T-helper 1 cell (primary cell): ENCODE measurements at regions not wholly inside any gene's neighbourhood (a gene's known extent, or its start where the extent isn't known, plus 50 kb on each side); places are given as distances from the start of the nearest gene placed in this dataset.
"Not testable (repeated sequence)": the region's sequence is repeated elsewhere in the genome, so short reads cannot be mapped to it uniquely, and the experiment has no call there.

Experiments
- DNase-seq, 5 donors: peaks; one replicate each; pipeline ENCODE4 v3.0.0-alpha.2; 2012 to 2020

GRCh38 chr18:23311351-23312121 is 141.6 kb upstream of the RIOK3 start:
- DNase-seq: no peak

DNA sequence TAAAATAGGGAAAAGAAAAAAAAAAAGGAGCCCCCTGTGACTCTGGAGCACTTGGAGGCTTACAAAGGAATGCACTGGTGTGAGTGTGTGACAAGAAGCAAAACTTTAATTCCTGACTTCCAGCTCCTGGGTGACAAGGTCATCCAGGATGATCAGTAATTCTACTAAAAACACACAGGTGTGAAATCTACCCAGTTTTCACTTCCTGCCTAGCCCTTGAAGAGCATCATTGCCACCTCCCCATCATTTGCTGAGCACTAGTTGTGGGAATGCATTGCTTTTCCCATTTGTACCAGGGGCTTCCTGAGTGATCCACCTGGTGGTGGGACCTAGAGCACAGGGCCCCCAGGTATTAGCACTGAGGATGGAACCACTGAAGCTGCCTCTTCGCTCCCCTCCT is 139.7 kb upstream of the RIOK3 start:
- DNase-seq: peak in 1 of 5 donors; percentile 13

DNA sequence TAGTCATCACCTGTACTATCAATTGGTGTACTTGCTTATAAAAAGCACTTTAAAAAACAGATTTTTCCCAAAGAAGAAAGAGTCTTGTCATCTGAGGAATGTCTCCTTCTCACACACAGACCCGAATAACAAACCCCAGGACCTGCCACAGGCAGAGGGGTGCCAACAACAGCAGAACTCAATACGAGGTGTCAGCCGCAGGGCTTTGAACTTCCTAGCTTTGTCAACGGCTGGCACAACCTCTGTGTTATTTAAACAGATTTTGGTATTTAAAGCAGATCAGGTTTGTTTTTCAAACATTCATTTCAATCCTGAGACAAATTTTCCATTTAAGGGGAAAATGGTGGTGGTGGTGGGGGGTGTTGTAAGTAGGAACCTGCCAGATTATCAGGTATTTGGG is 138.4 kb upstream of the RIOK3 start:
- no peak for DNase-seq

- no peak for DNase-seq
Measured at GRCh38 chr18:23316316-23316715, 136.8 kb upstream of the RIOK3 start.

GRCh38 chr18:23316988-23317387 is 136.1 kb upstream of the RIOK3 start:
- DNase-seq: no peak

DNA sequence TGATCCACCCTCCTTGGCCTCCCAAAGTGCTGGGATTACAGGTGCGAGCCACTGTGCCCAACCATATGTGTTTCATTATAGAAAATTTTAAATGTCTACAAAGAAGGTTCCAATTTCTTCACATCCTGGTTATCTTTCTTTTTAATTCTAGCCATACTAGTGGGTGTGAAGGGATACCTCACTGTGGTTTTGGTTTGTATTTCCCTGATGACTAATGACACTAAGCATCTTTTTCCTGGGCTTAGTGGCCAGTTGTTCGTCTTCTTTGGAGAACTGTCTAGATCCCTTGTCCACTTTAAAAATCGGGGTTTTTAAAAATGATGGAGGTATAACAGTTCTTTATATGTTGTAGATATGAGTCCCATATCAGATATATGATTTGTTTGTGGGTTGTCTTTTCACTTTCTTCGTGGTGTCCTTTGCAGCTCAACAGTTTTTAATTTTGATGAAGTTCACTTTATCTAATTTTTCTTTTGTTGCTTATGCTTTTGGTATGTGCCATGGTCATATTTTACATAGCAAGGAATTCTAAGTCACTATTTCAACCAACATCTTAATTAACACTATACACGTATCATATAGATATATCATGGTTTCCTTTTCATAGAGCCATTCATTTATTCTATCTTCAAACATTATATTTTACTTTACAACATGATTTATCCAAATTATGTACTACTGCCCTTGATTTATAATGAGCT is 135.0 kb upstream of the RIOK3 start:
- peak in 1 of 5 donors; percentile 46 for DNase-seq

GRCh38 chr18:23320709-23321236 is 132.3 kb upstream of the RIOK3 start:
- no peak for DNase-seq

GRCh38 chr18:23321996-23322395 is 131.1 kb upstream of the RIOK3 start:
- DNase-seq: no peak

GRCh38 chr18:23324056-23324811 is 128.9 kb upstream of the RIOK3 start:
- no peak for DNase-seq

DNA sequence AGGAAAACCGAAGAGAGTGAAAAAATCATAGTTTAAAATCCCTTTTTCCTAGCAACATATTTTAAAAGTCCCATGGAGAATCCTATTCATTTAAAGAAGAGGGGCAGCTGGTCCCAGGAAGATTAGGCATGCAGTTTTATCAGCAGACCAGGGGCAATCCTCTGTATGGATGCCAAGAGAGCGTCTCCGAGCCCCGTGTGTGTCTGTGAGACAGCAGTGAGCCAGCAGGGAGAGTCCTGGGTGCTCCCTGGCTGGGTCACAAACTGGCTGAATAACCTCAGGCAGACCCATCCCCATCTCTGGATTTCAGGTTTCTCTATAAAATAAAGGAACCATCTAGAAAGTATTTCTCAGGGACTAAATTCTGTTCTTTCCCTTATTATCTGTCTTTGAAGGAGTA is 128.2 kb upstream of the RIOK3 start:
- no peak for DNase-seq

- not testable (repeated sequence) for DNase-seq
Measured at GRCh38 chr18:23329671-23330070, 123.4 kb upstream of the RIOK3 start.

GRCh38 chr18:23330423-23330822 is 122.7 kb upstream of the RIOK3 start:
- no peak for DNase-seq

- DNase-seq: no peak
Measured at GRCh38 chr18:23331091-23331920, 121.8 kb upstream of the RIOK3 start.

- no peak for DNase-seq
Measured at GRCh38 chr18:23332356-23332755, 120.7 kb upstream of the RIOK3 start.

DNA sequence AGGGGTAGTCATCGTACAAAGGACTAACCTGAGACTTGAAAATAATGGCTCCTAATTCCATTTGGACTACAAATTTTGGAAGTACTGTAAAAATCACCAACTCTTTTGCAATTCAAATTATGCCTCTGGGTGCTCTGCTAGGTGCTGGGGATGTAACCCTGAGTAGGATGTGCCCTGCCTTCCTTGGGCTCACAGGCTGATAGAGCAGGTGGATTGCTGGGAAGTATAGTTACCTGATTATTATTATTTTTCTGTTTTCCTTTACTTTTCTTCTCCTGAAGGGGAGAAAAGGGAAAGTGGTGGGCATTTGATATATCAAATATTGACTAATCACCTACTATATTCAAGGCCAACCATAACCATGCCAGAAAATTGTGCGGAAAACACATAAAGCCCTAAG is 119.3 kb upstream of the RIOK3 start:
- DNase-seq: no peak

GRCh38 chr18:23334569-23334968 is 118.5 kb upstream of the RIOK3 start:
- DNase-seq: no peak

DNA sequence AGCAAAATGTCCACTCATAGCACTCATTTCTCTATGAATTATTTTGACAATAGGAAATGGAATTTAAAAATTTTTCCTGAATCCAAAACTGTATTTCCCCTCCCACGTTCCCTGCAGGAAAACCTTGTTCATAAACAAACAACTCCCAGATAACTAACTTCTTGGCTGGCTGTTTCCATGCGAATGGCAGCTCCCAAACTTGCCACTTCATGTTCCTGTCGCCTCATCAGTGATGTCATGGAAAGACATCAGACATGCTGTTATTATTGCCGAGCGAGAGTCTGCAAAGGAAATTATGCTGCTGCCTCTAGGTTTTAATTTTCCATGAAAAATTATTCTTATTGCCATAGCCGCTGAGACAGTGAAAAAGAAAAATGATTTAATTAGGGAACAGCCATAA is 117.0 kb upstream of the RIOK3 start:
- DNase-seq: no peak

DNA sequence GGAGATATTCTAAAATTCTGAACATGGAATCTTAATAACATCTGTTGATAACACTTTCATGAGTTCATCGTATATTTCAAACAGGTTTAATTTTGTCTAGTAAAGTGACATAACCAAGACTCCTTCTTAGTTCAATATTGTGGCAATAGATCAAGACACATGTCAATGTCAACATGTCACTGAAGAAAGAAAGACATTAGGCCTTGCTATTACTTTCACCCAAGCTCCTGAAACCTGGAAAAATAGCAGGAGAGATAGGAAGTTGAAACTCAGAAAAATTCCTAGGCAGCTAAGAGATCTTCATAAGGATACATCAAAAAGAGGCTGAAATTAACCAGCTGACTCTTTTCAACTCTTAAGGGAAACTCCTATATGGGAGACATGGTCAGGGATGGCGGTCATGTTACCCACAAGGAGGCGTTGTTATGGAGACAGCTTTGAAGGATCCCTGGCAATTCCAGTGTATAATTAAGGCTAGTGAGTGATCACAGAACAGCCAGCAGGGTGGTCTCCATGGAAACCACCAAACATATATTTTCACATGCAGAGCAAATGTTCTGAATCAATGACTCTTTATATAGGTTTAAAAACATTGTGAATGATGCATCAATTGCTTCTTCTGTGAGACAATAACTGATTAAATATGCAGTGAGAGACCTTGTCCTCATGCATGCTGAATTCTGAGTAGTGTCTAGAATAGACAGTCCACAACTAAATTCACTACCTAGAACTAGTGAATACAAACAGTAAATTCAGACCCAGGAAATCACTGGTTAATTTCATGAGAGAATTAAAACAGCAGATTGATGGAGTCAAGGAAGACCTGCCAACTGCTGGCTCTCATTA is 115.3 kb upstream of the RIOK3 start:
- DNase-seq: no peak

DNA sequence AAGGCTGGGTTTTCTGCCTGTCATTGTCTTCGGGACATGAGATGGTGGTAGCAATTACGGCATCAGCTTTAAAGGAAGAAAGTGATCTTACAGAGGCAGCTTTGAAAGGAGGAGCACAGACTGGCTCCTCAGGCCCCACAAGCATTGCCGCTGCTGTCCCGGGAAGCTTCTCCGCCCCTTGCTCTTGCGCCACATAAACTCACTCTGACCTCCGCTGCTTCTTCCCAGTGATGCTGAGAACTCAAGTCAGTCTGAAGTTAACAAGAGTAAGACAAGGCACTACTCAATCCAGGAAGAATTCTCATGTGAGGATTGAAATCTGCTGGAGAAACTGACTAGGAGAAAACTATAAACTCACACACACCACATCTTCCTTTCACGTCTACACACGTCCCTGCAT is 112.4 kb upstream of the RIOK3 start:
- no peak for DNase-seq

GRCh38 chr18:23341383-23341782 is 111.7 kb upstream of the RIOK3 start:
- DNase-seq: no peak

DNA sequence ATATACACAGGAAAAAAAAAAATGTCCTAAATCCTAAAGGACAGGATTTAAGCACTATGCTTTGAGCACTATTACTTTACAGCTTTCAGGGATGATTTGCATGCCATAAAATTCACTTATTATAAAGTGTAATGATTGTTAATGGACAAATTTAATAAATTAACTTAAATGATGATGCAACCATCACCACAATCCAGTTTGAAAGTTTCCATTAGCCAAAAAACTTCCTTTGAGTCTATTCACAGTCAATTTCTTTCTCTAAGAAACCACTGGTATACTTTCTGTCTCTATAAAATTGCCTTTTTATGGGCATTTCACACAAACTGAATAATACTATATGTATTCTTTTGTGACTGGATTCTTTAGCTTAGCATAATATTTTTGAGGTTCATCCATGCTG is 111.1 kb upstream of the RIOK3 start:
- no peak for DNase-seq

GRCh38 chr18:23342506-23342905 is 110.6 kb upstream of the RIOK3 start:
- DNase-seq: no peak
